Parathyroid adenoma (tissue), 2 donors: ENCODE measurements at regions not wholly inside any gene's neighbourhood (a gene's known extent, or its start where the extent isn't known, plus 50 kb on each side); places are given as distances from the start of the nearest gene placed in this dataset.

Experiments used
- H2AFZ ChIP-seq: fragments of 300-600 bp; sonication (generic); one replicate; pipeline ENCODE4 v1.7.0; 2017; ENCODE audit warnings: antibody characterized with exemption, mild to moderate bottlenecking
- H3K27ac ChIP-seq: fragments of 300-600 bp; sonication (generic); one replicate; pipeline ENCODE4 v1.7.0; 2017
- H3K27me3 ChIP-seq: fragments of 300-600 bp; sonication (generic); one replicate; pipeline ENCODE4 v1.7.0; 2017; ENCODE audit warnings: low read length; ENCODE audit not compliant: control insufficient read depth, insufficient read depth
- H3K36me3 ChIP-seq: fragments of 300-600 bp; sonication (generic); one replicate; pipeline ENCODE4 v1.7.0; 2017; ENCODE audit warnings: low read length; ENCODE audit not compliant: control insufficient read depth, insufficient read depth
- H3K4me1 ChIP-seq: fragments of 300-600 bp; sonication (generic); one replicate; pipeline ENCODE4 v1.7.0; 2017; ENCODE audit warnings: control low read depth
- H3K4me2 ChIP-seq: fragments of 300-600 bp; sonication (generic); one replicate; pipeline ENCODE4 v1.7.0; 2017; ENCODE audit warnings: low read length
- H3K4me3 ChIP-seq: fragments of 300-600 bp; sonication (generic); one replicate; pipeline ENCODE4 v1.7.0; 2017; ENCODE audit warnings: low read depth, low read length
- H3K79me2 ChIP-seq: fragments of 300-600 bp; sonication (generic); one replicate; pipeline ENCODE4 v1.7.0; 2017; ENCODE audit warnings: control low read depth
- H3K9ac ChIP-seq: fragments of 300-600 bp; sonication (generic); one replicate; pipeline ENCODE4 v1.7.0; 2017; ENCODE audit warnings: mild to moderate bottlenecking
- H3K9me3 ChIP-seq: fragments of 300-600 bp; sonication (generic); one replicate; pipeline ENCODE4 v1.7.0; 2017; ENCODE audit warnings: low read length; ENCODE audit not compliant: control insufficient read depth
- TF ChIP-seq, protein P1 (sequence below): fragments of 300-600 bp; sonication (generic); IDR thresholded peaks from one replicate; pipeline ENCODE4 v1.7.0; 2017; ENCODE audit warnings: antibody characterized with exemption, mild to moderate bottlenecking
- donor health status: primary hyperparathyroidism.

GRCh38 chr11:23405350-23405937 is 545.2 kb upstream of the CCDC179 start:
- Histone ChIP-seq H3K36me3 (no peaks in the 10 kb centered on the region), H3K4me3 (no peak overlapping the region), H3K9me3 (no peaks in the 10 kb centered on the region), H3K4me1 (no peaks in the 10 kb centered on the region), H3K27me3 (no peaks in the 10 kb centered on the region), H3K27ac (no peak overlapping the region), H2AFZ (no peak overlapping the region), H3K9ac (no peak overlapping the region), H3K79me2 (no peaks in the 10 kb centered on the region), H3K4me2 (no peak overlapping the region)
- TF ChIP-seq, protein P1, sequence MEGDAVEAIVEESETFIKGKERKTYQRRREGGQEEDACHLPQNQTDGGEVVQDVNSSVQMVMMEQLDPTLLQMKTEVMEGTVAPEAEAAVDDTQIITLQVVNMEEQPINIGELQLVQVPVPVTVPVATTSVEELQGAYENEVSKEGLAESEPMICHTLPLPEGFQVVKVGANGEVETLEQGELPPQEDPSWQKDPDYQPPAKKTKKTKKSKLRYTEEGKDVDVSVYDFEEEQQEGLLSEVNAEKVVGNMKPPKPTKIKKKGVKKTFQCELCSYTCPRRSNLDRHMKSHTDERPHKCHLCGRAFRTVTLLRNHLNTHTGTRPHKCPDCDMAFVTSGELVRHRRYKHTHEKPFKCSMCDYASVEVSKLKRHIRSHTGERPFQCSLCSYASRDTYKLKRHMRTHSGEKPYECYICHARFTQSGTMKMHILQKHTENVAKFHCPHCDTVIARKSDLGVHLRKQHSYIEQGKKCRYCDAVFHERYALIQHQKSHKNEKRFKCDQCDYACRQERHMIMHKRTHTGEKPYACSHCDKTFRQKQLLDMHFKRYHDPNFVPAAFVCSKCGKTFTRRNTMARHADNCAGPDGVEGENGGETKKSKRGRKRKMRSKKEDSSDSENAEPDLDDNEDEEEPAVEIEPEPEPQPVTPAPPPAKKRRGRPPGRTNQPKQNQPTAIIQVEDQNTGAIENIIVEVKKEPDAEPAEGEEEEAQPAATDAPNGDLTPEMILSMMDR, result no peak

GRCh38 chr11:23406131-23406819 is 546.0 kb upstream of the CCDC179 start:
- H3K36me3 ChIP-seq, result no peaks in the 10 kb centered on the region
- H3K79me2 ChIP-seq, result no peaks in the 10 kb centered on the region
- TF ChIP-seq, protein P1, result no peak
- H3K9ac ChIP-seq, result no peak overlapping the region
- no peaks in the 10 kb centered on the region for H3K4me1 ChIP-seq
- no peaks in the 10 kb centered on the region for H3K9me3 ChIP-seq
- no peak overlapping the region for H3K27ac ChIP-seq
- no peak overlapping the region for H2AFZ ChIP-seq
- H3K4me3 ChIP-seq, result no peak overlapping the region
- no peaks in the 10 kb centered on the region for H3K27me3 ChIP-seq
- H3K4me2 ChIP-seq, result no peak overlapping the region

GRCh38 chr11:23413057-23413456 is 552.8 kb upstream of the CCDC179 start:
- no peaks in the 10 kb centered on the region for H3K36me3 ChIP-seq

DNA sequence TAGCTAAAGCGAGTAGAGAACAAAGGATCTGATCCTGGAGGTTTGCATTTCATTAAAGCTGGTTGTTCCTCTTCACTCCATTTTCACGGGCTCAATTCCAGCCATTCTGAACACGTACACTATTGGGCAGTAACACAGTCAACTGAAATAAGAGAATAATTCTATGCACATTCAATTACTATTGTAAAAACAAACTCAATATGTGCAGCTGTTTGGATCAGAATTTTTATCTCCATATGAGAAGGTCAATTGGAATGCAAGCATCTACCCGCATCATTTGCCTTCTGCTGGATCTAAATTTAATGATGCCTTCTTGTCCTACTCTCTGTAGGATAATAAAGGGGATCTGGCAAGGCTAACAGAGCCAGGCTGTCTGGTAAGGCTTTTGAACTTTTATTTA is 562.8 kb upstream of the CCDC179 start:
- H3K27ac ChIP-seq, result no peak overlapping the region
- no peaks in the 10 kb centered on the region for H3K27me3 ChIP-seq
- TF ChIP-seq, protein P1, result no peak
- no peaks in the 10 kb centered on the region for H3K9me3 ChIP-seq
- no peaks in the 10 kb centered on the region for H3K36me3 ChIP-seq
- no peak overlapping the region for H3K4me2 ChIP-seq
- H2AFZ ChIP-seq, result no peak overlapping the region
- no peak overlapping the region for H3K9ac ChIP-seq
- H3K79me2 ChIP-seq, result no peaks in the 10 kb centered on the region
- H3K4me1 ChIP-seq, result no peaks in the 10 kb centered on the region
- no peak overlapping the region for H3K4me3 ChIP-seq

More at GRCh38 chr11:23413057-23413456, 552.8 kb upstream of the CCDC179 start:
- Histone ChIP-seq H3K27me3 (no peaks in the 10 kb centered on the region), H3K4me3 (no peak overlapping the region), H3K27ac (no peak overlapping the region), H3K9me3 (no peaks in the 10 kb centered on the region), H3K4me2 (no peak overlapping the region), H3K4me1 (no peaks in the 10 kb centered on the region), H3K79me2 (no peaks in the 10 kb centered on the region), H3K9ac (no peak overlapping the region), H2AFZ (no peak overlapping the region)
- TF ChIP-seq, protein P1, result no peak

DNA sequence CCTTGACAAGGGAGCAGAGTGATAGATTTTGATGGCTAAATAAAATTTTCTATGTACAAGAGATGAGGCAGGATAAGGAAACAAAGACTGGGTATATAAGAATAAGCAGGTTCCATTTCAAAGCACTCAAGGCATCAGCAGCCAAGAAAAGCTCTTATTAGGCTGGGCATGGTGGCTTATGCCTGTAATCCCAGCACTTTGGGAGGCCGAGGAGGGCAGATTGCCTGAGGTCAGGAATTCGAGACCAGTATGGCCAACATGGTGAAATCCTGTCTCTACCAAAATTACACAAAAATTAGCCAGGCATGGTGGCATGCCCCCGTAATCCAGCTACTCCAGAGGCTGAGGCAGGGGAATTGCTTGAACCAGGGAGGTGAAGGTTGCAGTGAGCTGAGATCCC is 563.4 kb upstream of the CCDC179 start:
- Histone ChIP-seq H3K4me1 (no peaks in the 10 kb centered on the region), H3K9ac (no peak overlapping the region), H3K36me3 (no peaks in the 10 kb centered on the region), H3K79me2 (no peaks in the 10 kb centered on the region), H3K9me3 (no peaks in the 10 kb centered on the region), H3K4me3 (no peak overlapping the region), H3K4me2 (no peak overlapping the region), H2AFZ (no peak overlapping the region), H3K27ac (no peak overlapping the region), H3K27me3 (no peaks in the 10 kb centered on the region)
- TF ChIP-seq, protein P1, result no peak
